ENCODE measurements at regions not wholly inside any gene's neighbourhood (a gene's known extent, or its start where the extent isn't known, plus 50 kb on each side); places are given as distances from the start of the nearest gene placed in this dataset.

DNA sequence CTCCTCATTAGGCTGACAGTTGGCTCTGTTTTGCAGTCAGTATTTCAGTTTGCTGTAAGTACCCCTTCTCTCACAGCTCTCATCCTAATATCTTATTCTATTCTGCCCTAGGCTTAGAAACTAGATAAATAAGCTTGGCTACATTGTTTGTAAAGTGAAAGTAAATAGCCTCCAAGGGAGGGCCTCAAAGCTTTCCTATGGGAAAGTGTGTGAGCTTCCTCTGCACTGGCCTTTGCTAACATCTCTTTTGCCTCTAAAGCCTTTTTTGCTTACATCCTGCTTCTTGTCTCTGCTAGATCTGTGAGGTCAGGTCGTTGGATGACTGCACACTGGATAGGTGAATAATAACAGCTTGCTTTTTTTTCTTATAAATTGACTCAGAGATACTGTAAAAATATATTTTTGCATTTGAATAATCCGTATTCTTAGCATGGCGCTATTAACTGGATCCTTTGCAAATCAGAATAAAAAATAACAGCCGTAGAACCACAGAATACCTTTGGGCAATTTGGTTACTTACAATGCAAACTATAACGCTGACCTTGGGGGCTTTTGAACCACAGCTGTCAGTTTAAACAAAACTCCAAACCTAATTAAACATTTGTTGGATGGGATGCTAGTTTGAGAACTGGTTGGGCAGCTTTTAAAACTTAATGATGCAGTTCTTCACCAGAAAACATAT lies 55.1 kb downstream of the TTC6 start:
- TF ChIP-seq CTCF (IDR thresholded peaks at IDR 0.05; ENCODE audit: borderline replicate concordance, insufficient read depth, low read depth, low read length): no peak

DNA sequence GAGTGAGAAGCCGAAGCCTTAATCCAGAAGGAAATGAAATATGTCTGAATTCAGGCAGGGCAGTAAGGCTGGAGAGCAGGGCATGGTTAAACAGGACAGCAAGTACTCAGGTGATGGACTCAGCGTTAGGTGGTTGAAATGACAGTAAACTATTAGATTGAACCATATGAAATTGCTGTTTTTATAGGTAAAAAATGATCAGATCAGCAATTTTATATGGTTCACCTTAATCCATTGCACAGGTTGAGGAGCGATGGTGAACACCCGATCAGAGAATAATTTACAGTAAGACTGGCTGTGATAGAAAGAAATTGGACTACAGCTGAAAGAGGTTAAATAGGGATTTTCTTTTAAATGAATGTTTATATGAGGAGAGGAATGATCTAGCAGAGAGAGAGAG lies 56.6 kb downstream of the TTC6 start:
- TF ChIP-seq CTCF (IDR thresholded peaks at IDR 0.05; ENCODE audit: borderline replicate concordance, insufficient read depth, low read depth, low read length): no peak
- H3K4me3 ChIP-seq (ENCODE audit: low read depth, low read length): no peak overlapping the region

More for the DNA sequence above, 55.1 kb downstream of the TTC6 start:
- no peak overlapping the region for H3K4me3 ChIP-seq (ENCODE audit: low read depth, low read length)

GRCh38 chr14:37655418-37655817 lies 60.0 kb downstream of the TTC6 start:
- H3K4me3 ChIP-seq (ENCODE audit: low read depth, low read length): no peak overlapping the region
- TF ChIP-seq CTCF (IDR thresholded peaks at IDR 0.05; ENCODE audit: borderline replicate concordance, insufficient read depth, low read depth, low read length): no peak

DNA sequence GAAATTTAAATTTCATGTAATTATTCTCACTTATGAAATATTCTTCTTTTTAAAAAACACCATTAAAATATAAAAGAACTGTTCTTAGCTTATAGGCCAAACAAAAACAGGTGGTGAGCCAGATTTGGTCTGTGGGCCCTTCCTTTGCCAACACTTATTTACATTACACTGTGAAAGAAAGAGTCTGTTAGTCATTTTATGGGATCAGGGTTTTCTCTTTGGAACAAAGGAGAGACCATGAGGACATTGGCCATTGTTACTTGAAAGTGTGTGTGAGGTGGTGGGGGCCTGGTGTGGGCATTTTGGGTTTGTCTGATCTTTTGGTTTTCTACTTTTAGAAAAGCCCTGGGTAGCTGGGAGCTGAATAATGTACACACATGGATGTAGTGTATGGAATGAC lies 62.7 kb downstream of the TTC6 start:
- TF ChIP-seq CTCF (IDR thresholded peaks at IDR 0.05; ENCODE audit: borderline replicate concordance, insufficient read depth, low read depth, low read length): no peak

GRCh38 chr14:37663498-37663897 lies 68.1 kb downstream of the TTC6 start:
- no peak overlapping the region for H3K4me3 ChIP-seq (ENCODE audit: low read depth, low read length)
- no peak for TF ChIP-seq CTCF (IDR thresholded peaks at IDR 0.05; ENCODE audit: borderline replicate concordance, insufficient read depth, low read depth, low read length)

More for the DNA sequence above, 62.7 kb downstream of the TTC6 start:
- no peak overlapping the region for H3K4me3 ChIP-seq (ENCODE audit: low read depth, low read length)

- H3K4me3 ChIP-seq (ENCODE audit: low read depth, low read length): no peak overlapping the region
- no peak for TF ChIP-seq CTCF (IDR thresholded peaks at IDR 0.05; ENCODE audit: borderline replicate concordance, insufficient read depth, low read depth, low read length)
Measured at GRCh38 chr14:37665479-37665878, 70.0 kb downstream of the TTC6 start.

GRCh38 chr14:37665951-37666350 lies 70.5 kb downstream of the TTC6 start:
- TF ChIP-seq CTCF (IDR thresholded peaks at IDR 0.05; ENCODE audit: borderline replicate concordance, insufficient read depth, low read depth, low read length): no peak

More at GRCh38 chr14:37665951-37666350, 70.5 kb downstream of the TTC6 start:
- H3K4me3 ChIP-seq (ENCODE audit: low read depth, low read length): no peak overlapping the region

All from GM12875 (cell line).